ENCODE measurements at regions not wholly inside any gene's neighbourhood (a gene's known extent, or its start where the extent isn't known, plus 50 kb on each side); places are given as distances from the start of the nearest gene placed in this dataset.

DNA sequence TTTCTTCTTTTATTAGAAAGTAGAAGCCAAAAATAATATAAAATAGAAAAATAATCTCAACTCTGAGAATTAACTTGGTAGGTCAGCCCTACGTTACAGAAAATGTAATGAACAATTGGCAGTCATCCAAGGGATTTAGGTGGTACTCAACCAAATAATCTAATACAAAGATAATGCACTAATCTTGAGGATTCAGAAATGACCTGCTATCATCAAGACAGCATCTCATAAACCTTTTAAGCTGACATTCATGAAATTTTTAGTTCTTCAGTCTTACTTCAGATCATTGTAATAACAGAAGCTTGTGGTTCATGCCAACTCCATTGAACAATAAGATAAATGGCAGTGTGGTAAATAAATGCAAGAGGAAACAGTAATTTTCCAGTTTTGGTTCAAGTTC, 1058.0 kb downstream of the MAT2B start:
- no peak for DNase-seq (ENCODE audit: low read depth in 1 of 2, low spot score in 1 of 2)

DNA sequence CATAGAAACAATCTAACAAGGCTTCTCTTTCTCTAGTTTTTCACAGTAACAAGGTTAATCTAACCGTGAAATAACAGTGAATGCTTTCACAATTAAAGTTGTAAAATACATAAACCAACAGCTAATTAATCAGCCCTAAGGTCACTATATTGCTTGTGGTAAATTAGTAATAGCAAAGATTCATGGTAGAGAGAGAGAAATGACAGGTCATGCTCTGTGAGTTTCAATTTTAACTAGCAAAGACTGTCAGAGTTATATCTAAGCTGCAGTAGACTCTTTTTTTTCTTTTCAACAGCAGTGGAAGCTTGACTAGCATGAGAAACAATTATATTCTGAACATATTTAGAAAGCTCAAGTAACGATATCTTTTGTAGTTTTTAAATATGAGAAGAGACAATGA, 1068.0 kb downstream of the MAT2B start:
- no peak for DNase-seq (ENCODE audit: low read depth in 1 of 2, low spot score in 1 of 2)

DNA sequence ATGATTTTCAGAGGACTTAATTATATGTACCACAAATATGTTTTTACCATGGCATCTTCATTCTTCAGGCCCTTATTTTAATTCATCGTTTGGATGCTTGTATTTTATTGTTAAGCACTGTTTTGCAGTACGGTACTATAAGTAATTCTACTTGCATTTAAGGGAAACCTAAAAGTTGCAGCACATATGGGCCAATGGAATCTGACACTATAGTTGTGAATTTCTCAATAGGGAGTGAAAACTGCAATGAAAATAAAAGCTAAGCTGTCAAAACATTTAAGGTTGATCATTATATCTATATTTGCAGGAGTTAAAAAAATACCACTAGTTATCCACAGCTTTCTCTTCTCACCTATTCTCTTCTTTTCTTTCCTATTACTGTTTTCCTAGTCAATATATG, 1071.8 kb downstream of the MAT2B start:
- no peak for DNase-seq (ENCODE audit: low read depth in 1 of 2, low spot score in 1 of 2)

- DNase-seq (ENCODE audit: low read depth in 1 of 2, low spot score in 1 of 2) = no peak
These were observed 1072.3 kb downstream of the MAT2B start for GRCh38 chr5:164577742-164578141.

- no peak for DNase-seq (ENCODE audit: low read depth in 1 of 2, low spot score in 1 of 2)
These were observed 1073.0 kb downstream of the MAT2B start for GRCh38 chr5:164578401-164578800.

GRCh38 chr5:164578911-164579310, 1073.5 kb downstream of the MAT2B start:
- no peak for DNase-seq (ENCODE audit: low read depth in 1 of 2, low spot score in 1 of 2)

- no peak for DNase-seq (ENCODE audit: low read depth in 1 of 2, low spot score in 1 of 2)
These were observed 1074.7 kb downstream of the MAT2B start for GRCh38 chr5:164580155-164580554.

GRCh38 chr5:164581889-164582288, 1076.5 kb downstream of the MAT2B start:
- DNase-seq (ENCODE audit: low read depth in 1 of 2, low spot score in 1 of 2) = no peak

DNA sequence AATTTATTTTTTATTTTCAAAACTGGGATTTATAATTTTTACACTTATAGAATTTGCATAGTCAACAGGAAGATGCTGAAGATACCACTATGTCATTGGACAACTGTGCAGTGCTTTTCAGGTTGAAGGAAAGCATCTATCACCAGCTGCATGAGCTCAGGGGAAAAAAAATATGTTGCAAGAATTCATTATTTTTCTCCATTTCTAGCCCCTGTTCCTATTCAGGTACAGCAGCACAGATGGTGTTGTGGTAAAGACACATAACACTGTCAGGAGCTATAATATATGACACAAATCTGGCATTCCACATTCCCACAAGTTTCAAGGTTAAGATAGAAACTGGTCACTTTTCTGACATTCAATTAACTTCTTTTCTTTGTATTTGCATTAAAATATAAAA, 1088.6 kb downstream of the MAT2B start:
- DNase-seq (ENCODE audit: low read depth in 1 of 2, low spot score in 1 of 2) = no peak

DNA sequence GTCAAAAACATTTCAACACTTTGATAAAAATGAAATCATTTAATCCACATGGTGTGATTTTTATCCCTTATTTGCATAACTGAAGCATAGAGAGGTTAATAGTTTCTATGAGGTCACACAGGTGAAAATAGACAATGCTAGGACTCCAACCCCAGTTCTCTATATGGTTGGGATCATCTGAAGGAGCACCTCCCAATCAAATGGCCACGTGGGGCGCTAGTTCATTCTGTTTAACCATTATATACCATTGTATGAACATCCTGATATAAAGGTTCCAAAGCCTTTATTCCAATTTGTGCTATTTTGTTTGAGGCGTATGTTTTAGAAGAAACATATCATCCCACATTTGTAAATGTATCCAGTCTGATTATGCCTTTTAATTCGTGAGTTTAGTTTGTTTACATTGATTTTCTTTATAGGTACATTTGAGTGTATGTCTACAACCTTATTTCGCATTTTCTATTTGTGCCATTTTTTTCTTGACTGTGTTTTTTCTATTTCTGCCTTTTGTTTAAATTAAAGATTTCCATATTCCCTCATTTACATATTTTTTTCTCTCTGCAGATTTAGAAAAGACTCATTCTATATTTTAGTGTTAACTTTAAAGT, 1092.0 kb downstream of the MAT2B start:
- DNase-seq (ENCODE audit: low read depth in 1 of 2, low spot score in 1 of 2) = no peak

DNA sequence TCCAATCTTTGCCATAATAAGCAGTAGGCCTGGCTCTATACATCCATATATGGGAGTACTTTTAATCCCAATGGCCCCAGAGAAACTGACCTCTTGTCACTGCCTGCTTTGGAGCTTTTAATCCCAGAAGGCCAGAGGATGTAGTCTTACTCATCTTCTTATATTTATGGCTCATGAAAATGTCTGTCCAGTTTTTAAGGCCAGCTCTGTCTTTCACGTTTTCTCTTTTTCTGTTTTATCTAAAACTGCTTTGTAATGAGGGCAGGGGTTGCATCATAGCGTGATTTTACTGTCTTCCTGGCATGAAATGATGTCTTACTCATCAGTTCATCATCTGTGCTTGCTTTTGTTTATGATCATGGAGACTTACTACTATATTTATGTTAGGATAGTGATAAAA, 1094.9 kb downstream of the MAT2B start:
- DNase-seq (ENCODE audit: low read depth in 1 of 2, low spot score in 1 of 2) = no peak

DNA sequence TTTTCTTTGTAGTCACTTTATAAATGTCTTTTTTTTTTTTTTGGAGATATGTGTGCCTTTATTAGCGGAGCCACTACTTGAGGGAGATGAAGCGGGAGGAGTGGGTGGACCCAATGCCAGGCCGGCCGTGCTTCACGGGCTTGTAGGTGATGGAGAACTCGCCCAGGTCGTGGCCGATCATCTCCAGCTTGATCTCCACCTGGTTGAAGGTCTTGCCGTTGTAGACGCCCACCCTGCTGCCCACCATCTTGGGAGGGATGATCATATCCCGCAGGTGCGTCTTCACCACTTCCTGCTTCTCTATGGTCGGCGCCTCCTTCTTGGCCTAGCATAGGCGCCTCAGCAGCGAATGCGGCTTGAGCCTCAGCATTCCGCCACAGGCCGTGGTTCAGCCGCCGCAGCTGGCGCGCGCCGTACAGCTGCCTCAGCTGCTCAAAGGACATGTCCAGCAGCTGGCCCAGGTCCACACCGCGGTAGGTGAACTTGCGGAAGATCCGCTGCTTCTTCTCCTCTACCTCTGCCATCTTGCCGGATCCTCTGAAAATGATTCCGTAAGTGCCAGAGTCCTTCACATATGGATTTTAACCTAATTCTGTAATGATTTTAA, 1095.6 kb downstream of the MAT2B start:
- no peak for DNase-seq (ENCODE audit: low read depth in 1 of 2, low spot score in 1 of 2)

GRCh38 chr5:164608507-164608906, 1103.1 kb downstream of the MAT2B start:
- no peak for DNase-seq (ENCODE audit: low read depth in 1 of 2, low spot score in 1 of 2)

DNA sequence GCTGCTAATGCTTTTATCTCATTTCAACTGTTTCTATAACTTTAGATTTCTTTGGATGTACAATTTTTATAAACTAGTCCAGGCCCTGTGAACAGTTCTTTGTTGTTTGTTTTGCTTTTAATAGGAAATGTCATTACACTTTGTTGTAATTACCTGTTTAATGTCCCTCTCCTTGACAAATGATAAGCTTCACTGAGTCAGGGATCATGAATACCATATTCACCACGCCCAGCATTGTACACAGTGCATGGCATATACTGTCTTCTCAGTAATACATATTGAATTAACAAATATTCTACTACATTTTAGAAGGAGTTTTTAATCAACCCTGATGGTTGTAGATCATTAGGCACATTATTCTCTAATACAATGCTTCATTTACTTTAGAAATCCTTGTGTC, 1105.0 kb downstream of the MAT2B start:
- DNase-seq (ENCODE audit: low read depth in 1 of 2, low spot score in 1 of 2) = no peak

- DNase-seq (ENCODE audit: low read depth in 1 of 2, low spot score in 1 of 2) = no peak
These were observed 1109.3 kb downstream of the MAT2B start for GRCh38 chr5:164614707-164615106.

DNA sequence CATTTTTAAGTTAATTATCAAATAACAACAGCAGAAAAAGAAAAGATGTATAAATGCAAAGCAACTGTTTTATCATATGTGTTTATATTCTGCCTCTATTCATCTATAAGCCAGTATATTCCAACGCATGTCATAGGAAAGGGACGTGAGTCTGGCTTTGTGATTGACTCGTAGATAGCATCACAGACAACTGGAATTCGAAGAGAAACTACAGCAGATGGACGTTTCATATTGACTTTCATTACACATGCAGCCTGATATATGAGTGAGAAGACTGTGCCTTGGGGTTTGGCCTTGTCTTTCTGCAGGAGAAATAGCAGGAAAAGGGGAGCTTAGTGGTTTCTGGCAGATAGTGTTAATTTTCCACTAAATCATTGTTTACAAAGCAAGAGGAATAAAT, 1111.9 kb downstream of the MAT2B start:
- no peak for DNase-seq (ENCODE audit: low read depth in 1 of 2, low spot score in 1 of 2)

- no peak for DNase-seq (ENCODE audit: low read depth in 1 of 2, low spot score in 1 of 2)
These were observed 1121.6 kb downstream of the MAT2B start for GRCh38 chr5:164627021-164627420.

- DNase-seq (ENCODE audit: low read depth in 1 of 2, low spot score in 1 of 2) = no peak
These were observed 1131.0 kb downstream of the MAT2B start for GRCh38 chr5:164636456-164636855.

- no peak for DNase-seq (ENCODE audit: low read depth in 1 of 2, low spot score in 1 of 2)
These were observed 1132.6 kb downstream of the MAT2B start for GRCh38 chr5:164637931-164638521.

DNA sequence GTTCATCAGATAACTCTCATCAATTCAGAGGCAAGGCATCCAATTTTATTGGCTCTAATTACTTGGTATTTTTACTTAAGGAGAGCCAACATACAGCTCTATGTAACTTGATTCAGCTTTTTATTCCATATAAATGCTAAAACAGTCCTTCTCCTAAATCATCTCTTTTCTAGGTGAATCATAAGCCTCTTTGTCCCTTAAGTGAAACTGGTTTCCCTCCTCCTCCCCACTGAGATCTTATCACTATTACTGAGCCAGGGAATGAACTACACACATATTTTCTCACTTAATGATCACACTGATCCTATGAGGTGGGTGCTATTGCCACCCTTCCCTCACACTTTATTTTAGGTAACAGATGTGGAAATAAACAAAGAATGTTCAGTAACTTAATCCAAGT, 1143.8 kb downstream of the MAT2B start:
- no peak for DNase-seq (ENCODE audit: low read depth in 1 of 2, low spot score in 1 of 2)

DNA sequence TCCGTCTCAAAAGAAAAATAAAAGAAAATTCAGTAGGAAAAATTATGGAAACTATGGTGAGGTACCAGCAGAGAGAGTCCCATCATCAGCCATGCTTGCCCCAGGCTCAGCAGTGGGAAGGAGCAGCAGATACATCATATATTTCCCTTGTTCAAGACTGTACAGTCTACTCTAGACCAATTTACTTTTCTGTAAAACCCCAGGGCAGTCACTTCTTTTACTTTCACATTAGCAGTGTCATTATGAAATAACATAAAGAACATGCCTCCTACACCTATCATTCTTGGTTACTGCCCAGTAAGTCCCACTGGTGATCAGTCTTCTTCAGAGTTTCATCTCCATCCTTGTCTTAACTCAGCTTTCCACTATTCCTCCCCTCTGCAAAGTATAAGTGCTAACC, 1145.0 kb downstream of the MAT2B start:
- DNase-seq (ENCODE audit: low read depth in 1 of 2, low spot score in 1 of 2) = no peak

- no peak for DNase-seq (ENCODE audit: low read depth in 1 of 2, low spot score in 1 of 2)
These were observed 1146.3 kb downstream of the MAT2B start for GRCh38 chr5:164651546-164652275.
